Activated T-cell treated with anti-CD3 and anti-CD28 coated beads, Interleukin-2, amount 50 U/mL, for 24 hours (primary cell): ENCODE measurements at regions not wholly inside any gene's neighbourhood (a gene's known extent, or its start where the extent isn't known, plus 50 kb on each side); places are given as distances from the start of the nearest gene placed in this dataset.
"Not testable (repeated sequence)": the region's sequence is repeated elsewhere in the genome, so short reads cannot be mapped to it uniquely, and the experiment has no call there.

ENCODE experiments used
- DNase-seq: peaks from one replicate; pipeline ENCODE4 v3.0.0-alpha.2; 2020
- H3K27ac Mint-ChIP-seq: 2 replicates; pipeline ENCODE4 v1.8.0; 2020; ENCODE audit warnings: mild to moderate bottlenecking, mixed read lengths
- H3K27me3 Mint-ChIP-seq: 2 replicates; pipeline ENCODE4 v1.8.0; 2020; ENCODE audit warnings: mixed read lengths
- H3K36me3 Mint-ChIP-seq: 2 replicates; pipeline ENCODE4 v1.8.0; 2020; ENCODE audit warnings: low read depth, mixed read lengths
- H3K4me1 Mint-ChIP-seq: 2 replicates; pipeline ENCODE4 v1.8.0; 2020; ENCODE audit warnings: low read depth, mixed read lengths
- H3K4me3 Mint-ChIP-seq: 2 replicates; pipeline ENCODE4 v1.8.0; 2020; ENCODE audit warnings: mild to moderate bottlenecking, moderate library complexity, mixed read lengths
- H3K9me3 Mint-ChIP-seq: 2 replicates; pipeline ENCODE4 v1.8.0; 2020; ENCODE audit warnings: mixed read lengths

DNA sequence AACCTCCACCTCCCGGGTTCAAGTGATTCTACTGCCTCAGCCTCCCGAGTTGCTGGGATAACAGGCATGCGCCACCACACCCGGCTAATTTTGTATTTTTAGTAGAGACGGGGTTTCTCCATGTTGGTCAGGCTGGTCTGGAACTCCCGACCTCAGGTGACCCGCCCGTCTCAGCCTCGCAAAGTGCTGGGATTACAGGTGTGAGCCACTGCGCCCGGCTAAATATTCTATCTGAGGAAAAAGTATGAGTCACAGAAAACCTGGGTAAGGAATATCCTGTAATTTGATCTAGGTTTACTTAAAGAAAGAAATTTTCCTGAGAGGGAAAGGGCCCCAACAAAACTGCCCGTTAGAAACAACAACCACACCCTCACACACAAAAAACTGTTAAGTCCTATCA lies 776.2 kb upstream of the NCAM2 start:
- peaks cover 16% of the 10 kb centered on the region for H3K9me3 Mint-ChIP-seq
- not testable (repeated sequence) for H3K27ac Mint-ChIP-seq, H3K27me3 Mint-ChIP-seq, H3K4me1 Mint-ChIP-seq, DNase-seq, H3K36me3 Mint-ChIP-seq, H3K4me3 Mint-ChIP-seq

DNA sequence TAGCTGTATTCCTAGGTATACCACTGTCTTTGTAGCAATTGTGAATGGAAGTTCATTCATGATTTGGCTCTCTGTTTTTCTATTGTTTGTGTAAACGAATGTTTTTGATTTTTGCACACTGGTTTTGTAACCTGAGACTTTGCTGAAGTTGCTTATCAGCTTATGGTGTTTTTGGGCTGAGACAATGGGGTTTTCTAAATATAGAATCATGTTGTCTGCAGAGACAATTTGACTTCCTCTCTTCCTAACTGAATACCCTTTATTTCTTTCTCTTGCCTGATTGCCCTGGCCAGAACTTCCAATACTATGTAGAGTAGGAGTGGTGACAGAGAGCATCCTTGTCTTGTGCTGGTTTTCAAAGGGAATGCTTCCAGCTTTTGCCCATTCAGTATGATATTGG lies 761.6 kb upstream of the NCAM2 start:
- not testable (repeated sequence) for H3K27me3 Mint-ChIP-seq, H3K4me3 Mint-ChIP-seq, DNase-seq, H3K27ac Mint-ChIP-seq, H3K36me3 Mint-ChIP-seq, H3K4me1 Mint-ChIP-seq
- H3K9me3 Mint-ChIP-seq: peaks cover 21% of the 10 kb centered on the region

DNA sequence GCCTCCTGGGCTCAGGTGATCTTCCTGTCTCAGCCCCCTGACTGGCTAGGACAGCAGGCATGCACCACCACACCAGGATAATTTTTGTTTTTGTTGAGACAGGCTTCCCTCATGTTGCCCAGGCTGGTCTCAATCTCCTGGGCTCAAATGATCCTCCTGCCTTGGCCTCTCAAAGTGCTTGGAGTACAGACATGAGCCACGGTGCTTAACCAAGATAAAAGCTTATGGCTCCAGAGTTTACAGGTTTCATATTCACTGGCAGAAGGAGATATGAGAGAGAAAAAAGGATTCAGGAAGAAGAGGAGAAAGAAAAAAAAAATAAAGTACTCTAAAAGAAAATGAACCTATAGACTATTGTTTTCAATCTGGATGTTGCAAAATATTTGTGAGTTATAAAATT lies 748.8 kb upstream of the NCAM2 start:
- H3K4me1 Mint-ChIP-seq: no peaks in the 10 kb centered on the region
- H3K9me3 Mint-ChIP-seq: no peaks in the 10 kb centered on the region
- no peak overlapping the region for H3K4me3 Mint-ChIP-seq
- no peak for DNase-seq
- H3K27ac Mint-ChIP-seq: no peak overlapping the region
- H3K27me3 Mint-ChIP-seq: no peaks in the 10 kb centered on the region
- no peaks in the 10 kb centered on the region for H3K36me3 Mint-ChIP-seq

DNA sequence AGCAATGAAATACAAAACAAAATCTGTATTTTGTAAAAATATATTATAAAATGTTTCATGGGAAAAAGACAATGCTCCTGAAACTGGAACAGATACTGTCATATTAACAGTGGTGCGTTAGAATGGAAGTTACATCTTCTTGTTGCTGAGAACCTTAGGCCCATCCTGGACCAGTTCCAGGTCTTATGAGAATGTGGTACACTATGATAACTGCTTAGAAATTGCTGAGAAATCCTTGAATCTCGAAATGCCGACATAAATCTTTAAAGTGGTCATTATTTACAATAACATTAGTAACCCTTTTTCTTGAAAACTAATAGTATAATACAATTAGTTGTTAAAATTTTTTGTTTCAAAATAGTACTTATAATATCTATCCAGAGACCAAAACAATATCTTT lies 747.9 kb upstream of the NCAM2 start:
- Mint-ChIP-seq H3K4me1 (no peaks in the 10 kb centered on the region), H3K27me3 (no peaks in the 10 kb centered on the region), H3K4me3 (no peak overlapping the region), H3K9me3 (peaks cover 3% of the 10 kb centered on the region), H3K36me3 (no peaks in the 10 kb centered on the region), H3K27ac (no peak overlapping the region)
- no peak for DNase-seq

DNA sequence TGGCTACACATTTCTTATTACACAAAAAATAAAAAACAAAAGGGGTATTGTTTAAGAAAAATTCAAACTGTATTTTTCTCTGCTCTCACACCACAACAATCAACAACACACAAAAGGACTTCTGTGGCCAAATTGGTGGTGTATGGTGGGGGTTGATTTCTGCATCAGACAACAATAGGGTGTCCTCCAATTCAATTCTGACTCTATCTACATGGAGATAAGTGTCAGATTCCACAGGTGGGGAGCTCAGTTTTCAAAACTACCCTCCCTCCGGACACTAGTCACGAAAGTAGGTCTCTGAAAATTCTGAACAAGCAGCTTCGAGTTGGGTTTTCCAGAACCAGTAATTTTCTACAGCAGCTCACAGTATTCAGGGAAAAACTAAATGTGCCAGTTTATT lies 744.9 kb upstream of the NCAM2 start:
- Mint-ChIP-seq H3K27me3 (no peaks in the 10 kb centered on the region), H3K27ac (no peak overlapping the region), H3K4me1 (no peaks in the 10 kb centered on the region), H3K36me3 (no peaks in the 10 kb centered on the region), H3K4me3 (no peak overlapping the region), H3K9me3 (peaks cover 3% of the 10 kb centered on the region)
- DNase-seq: no peak

DNA sequence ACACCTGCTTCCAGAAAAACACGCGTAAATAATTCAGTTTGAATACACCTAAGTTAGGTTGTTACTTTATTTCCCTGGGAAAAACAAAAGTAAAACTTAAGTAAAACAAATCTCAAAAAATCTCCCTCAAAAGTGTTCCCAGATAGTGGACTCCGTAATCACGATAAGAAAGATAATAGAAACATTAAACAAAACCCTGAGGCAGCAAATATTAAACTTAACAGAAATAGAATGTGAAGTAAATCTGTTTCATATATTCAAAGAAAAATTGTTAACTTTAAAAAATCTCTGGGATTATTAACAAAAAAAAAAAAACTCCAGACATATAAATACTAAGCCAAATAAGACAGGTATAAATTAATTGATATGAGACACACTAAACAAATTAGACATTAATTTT lies 743.2 kb upstream of the NCAM2 start:
- Mint-ChIP-seq H3K27ac (no peak overlapping the region), H3K36me3 (no peaks in the 10 kb centered on the region), H3K4me3 (no peak overlapping the region), H3K9me3 (peaks cover 3% of the 10 kb centered on the region), H3K27me3 (no peaks in the 10 kb centered on the region), H3K4me1 (no peaks in the 10 kb centered on the region)
- no peak for DNase-seq

DNA sequence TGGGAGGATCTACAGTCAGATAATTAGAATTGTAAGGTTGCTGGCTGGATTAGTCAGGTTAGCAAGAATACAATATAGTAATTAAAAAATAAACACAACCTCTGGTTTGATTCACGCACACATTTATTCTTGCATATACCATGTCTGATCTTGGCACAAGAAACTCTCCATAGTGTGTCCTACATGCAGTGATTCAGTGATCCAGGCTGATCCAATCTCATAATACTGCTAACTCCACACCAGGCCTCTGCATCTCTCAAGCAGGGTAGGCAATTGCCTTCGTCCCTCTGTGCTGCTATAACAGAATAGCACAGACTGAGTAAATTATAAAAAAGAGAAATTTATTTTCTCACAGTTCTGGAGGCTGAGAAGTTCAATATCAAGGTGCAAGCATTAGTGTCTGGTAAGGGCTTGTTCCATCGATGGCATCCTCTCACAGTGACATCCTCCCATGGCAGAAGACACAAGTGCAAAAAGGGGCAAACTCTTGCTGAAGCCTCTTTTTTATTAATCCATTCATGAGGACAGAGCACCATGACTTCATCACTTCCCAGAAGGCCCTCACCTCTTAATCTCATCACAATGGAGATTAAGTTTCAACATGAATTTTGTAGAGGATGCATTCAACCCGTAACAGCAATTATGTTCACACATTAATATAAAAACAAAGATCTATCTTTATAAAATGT lies 741.0 kb upstream of the NCAM2 start:
- H3K9me3 Mint-ChIP-seq: peaks cover 5% of the 10 kb centered on the region
- no peaks in the 10 kb centered on the region for H3K36me3 Mint-ChIP-seq
- no peaks in the 10 kb centered on the region for H3K4me1 Mint-ChIP-seq
- no peak for DNase-seq
- H3K4me3 Mint-ChIP-seq: no peak overlapping the region
- H3K27me3 Mint-ChIP-seq: no peaks in the 10 kb centered on the region
- no peak overlapping the region for H3K27ac Mint-ChIP-seq

DNA sequence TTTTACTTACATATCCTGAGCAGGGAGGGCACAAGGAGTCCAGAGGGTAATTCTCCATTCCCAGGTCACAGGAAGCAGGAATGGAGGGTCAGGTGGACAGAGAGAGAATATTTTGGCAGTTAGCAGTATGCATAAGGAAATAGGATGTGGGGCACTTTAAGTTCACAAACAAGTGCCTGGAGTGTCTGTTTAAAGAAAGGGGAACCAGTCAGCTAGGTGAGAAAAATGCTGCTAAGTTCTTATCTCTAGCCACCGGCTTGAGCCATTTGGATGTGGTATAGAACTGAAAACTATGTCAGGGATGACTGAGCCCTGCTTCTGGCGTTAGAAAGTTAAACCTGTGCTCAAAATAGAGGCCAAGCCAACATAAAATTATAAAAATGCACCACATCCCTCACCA lies 739.7 kb upstream of the NCAM2 start:
- peaks cover 5% of the 10 kb centered on the region for H3K9me3 Mint-ChIP-seq
- H3K27ac Mint-ChIP-seq: no peak overlapping the region
- H3K27me3 Mint-ChIP-seq: no peaks in the 10 kb centered on the region
- H3K4me3 Mint-ChIP-seq: no peak overlapping the region
- no peak for DNase-seq
- H3K4me1 Mint-ChIP-seq: no peaks in the 10 kb centered on the region
- no peaks in the 10 kb centered on the region for H3K36me3 Mint-ChIP-seq

DNA sequence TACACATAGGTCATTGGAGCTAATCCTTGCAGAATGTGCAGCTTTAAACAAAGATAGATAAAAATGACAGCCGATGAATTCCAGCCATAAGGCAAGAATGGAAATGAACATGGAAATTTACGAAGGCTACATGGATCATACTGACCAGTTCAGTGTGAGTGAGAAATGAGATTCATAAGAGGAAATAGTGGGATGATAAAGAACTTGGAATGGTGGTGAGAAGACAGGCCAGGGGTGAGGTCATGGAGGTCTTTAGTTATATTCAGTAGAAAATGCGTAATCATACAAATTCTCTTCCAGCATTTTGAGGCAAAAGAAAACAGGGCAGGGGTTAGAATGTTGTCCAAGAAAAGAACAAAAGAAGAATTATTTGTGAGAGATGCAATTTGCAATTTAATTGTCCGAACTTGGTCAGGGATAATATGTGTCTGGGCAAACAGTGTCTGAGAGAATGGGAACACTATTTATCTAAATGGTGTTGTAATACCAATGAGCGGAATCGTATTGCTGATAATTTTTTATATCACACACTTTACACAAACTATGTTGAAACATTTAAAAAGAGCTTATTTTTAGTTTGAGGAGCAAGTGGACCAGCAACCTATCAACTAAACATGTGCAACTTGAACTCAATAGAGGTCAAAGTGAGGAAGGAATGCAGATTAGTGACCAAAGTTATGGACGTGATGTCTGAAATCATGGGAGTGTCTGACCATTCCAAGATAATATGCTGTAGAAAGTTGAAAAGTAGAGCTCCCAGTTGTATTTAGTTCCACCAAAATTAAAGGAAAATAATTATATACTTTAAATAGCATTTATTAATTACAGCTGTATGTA lies 739.0 kb upstream of the NCAM2 start:
- Mint-ChIP-seq H3K9me3 (peaks cover 8% of the 10 kb centered on the region), H3K4me3 (no peak overlapping the region), H3K27ac (no peak overlapping the region), H3K27me3 (no peaks in the 10 kb centered on the region), H3K36me3 (no peaks in the 10 kb centered on the region), H3K4me1 (no peaks in the 10 kb centered on the region)
- DNase-seq: no peak

DNA sequence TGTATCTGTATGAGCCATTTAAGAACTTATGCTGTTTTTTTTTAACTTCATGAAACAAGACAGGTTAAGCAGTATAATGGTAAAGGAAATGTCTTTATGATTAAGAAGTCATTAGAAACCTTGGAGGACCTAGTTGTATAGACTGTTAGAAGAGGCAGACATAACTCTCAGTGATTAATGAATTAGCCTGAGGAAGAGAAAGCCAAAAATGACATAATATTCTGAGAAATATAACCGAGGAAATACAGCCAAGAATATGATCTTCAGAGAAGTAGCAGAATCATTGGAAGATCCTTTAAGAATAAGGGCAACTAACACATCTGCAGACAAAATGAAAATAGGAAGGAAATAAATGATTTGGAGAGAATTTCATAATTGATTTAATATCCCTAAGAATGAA lies 738.1 kb upstream of the NCAM2 start:
- no peak overlapping the region for H3K4me3 Mint-ChIP-seq
- H3K27ac Mint-ChIP-seq: no peak overlapping the region
- H3K36me3 Mint-ChIP-seq: no peaks in the 10 kb centered on the region
- peaks cover 7% of the 10 kb centered on the region for H3K9me3 Mint-ChIP-seq
- H3K27me3 Mint-ChIP-seq: no peaks in the 10 kb centered on the region
- H3K4me1 Mint-ChIP-seq: no peaks in the 10 kb centered on the region
- no peak for DNase-seq

DNA sequence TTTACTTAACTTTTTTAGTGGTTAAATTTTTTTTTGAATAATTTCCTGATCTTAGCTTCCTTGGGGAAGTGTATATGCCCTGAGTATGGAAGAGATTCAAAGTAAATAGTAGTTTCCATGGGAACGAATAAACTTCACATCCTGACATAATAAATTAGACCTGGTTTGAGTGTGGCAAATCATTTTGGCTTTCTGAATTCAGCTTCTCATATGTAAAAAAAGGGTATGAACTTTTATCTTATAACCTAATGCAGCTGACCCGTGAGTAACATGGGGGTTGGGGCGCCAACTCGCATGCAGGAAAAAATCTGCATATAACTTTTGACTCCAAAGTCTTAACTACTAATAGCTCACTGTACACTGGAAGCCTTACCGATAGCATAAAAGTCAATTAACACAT lies 736.8 kb upstream of the NCAM2 start:
- Mint-ChIP-seq H3K27ac (no peak overlapping the region), H3K36me3 (no peaks in the 10 kb centered on the region), H3K4me3 (no peak overlapping the region), H3K27me3 (no peaks in the 10 kb centered on the region), H3K9me3 (peaks cover 7% of the 10 kb centered on the region), H3K4me1 (no peaks in the 10 kb centered on the region)
- DNase-seq: no peak

DNA sequence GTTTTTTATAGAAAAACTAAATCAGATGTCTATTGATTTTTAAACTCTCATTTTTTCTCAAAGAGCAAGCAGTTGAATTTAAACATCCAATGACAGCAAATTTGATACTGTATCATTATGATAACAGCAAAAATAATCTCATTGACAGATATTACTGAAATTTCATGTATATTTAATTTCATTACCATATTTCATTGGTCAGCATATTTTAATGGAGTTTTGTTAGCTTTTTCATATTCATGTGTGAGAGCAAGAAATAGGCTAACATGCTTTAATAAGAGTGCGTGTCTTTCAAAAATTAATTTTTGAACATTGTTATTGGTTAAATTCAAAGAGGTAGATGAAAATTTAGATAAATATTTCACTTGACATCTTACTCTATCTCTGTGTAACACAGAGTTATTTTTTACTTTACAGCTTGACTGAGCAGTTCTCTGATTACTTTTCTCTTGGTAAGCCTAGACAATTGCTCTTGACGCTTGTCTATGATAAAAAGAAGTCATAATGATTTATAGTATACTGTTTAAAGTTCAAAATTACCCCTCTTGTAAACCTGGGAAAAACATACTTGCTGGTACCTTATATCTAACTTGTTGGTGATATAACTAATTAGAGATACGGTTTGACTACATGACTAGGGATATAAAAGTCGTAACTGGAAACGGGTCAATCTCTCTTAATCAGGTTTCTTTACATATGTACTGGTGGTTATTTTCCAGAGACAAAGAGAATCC lies 732.3 kb upstream of the NCAM2 start:
- Mint-ChIP-seq H3K9me3 (peaks cover 7% of the 10 kb centered on the region), H3K36me3 (no peaks in the 10 kb centered on the region), H3K4me1 (no peaks in the 10 kb centered on the region), H3K27me3 (no peaks in the 10 kb centered on the region), H3K4me3 (no peak overlapping the region), H3K27ac (no peak overlapping the region)
- no peak for DNase-seq

DNA sequence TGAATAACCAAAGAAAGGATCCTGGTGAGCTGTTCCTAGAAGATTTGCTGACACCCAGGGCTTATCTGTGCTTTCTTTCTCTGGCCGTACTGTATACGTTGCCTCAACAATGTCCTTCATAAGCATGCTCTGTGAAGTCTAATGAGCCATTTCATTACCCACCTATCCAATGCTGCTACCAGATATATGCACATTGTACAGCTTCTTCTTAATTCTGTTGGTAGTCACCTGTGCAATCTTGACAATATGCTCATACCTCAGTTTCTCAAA lies 731.8 kb upstream of the NCAM2 start:
- Mint-ChIP-seq H3K27me3 (no peaks in the 10 kb centered on the region), H3K4me3 (no peak overlapping the region), H3K4me1 (no peaks in the 10 kb centered on the region), H3K9me3 (peaks cover 7% of the 10 kb centered on the region), H3K27ac (no peak overlapping the region), H3K36me3 (no peaks in the 10 kb centered on the region)
- no peak for DNase-seq

DNA sequence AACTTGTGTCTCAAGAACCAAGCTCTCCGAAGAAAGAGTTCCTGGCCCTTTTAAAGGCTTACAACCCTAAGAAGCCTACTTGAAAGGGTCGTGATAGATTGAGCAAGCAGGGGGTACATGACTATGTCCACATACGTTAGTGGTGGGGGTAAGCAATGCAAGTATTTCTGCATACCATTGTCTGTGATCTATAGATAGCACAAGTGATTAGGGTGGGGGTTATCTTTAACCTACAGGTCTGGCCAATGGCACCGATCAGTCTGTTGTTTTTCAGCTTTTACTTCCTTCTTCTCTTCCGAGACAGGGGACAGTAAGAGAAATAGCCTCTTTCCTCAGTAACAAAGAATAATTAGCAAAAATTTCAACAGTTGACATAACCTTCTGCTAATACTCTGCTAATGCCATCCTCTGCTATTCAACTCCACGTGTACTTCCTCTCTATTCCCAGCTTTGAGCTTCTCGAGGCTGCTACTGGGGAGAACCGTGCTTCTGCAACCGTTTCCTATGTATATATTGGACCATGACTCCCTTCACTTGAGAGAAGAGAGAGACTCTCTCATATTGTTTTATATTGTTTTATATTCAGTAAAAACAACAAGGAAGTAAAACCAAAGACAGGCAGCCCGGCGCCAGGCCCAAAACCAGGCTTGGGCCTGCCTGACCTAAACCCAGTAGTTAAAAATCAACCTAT lies 727.7 kb upstream of the NCAM2 start:
- Mint-ChIP-seq H3K9me3 (peaks cover 12% of the 10 kb centered on the region), H3K36me3 (no peaks in the 10 kb centered on the region), H3K4me1 (no peaks in the 10 kb centered on the region), H3K27ac (no peak overlapping the region), H3K27me3 (no peaks in the 10 kb centered on the region), H3K4me3 (no peak overlapping the region)
- DNase-seq: no peak
